HG03469 (cell line): ENCODE measurements at regions not wholly inside any gene's neighbourhood (a gene's known extent, or its start where the extent isn't known, plus 50 kb on each side); places are given as distances from the start of the nearest gene placed in this dataset.
"Not testable (repeated sequence)": the region's sequence is repeated elsewhere in the genome, so short reads cannot be mapped to it uniquely, and the experiment has no call there.

Experiments used
- ATAC-seq: cut with Tn5 transposase; IDR thresholded peaks from one replicate; pipeline ENCODE4 v1.9.1; 2021; ENCODE audit warnings: mild to moderate bottlenecking, moderate library complexity, moderate number of reproducible peaks; ENCODE audit not compliant: unreplicated experiment

DNA sequence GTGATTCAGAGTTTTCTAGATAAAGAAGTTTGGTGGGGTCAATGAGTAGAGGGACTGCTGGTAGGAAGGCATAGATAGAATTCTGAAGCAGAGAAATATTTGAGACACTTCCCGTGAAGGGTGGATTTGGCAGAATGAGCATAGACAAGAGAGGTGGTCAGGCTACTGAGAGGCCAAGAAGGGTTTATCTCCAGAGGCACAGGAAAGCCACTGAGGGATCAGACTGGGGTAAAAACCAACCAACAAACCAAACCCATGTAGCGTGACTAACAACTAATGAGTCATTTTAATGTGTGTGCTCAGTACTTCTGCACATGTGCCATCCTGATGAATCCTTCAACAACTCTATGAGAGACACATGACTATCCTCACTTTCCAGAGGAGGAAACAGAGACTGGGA is 60.0 kb upstream of the SERP2 start:
- no peak for ATAC-seq

DNA sequence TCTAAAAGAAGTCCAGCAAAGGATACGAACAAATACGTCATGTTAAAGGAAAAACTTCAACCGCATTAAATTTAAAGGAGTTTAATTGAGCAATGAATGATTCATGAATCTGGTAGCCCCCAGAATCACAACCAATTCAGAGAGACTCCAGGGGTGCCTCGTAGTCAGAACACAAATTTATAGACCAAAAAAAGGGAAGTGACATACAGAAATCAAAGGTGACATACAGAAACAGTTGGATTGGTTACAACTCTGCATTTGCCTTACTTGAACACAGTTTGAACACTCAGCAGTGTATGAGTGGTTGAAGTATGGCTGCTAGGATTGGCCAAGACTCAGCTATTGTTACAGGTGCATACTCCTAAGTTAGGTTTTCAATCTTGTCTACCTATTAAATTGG is 59.5 kb upstream of the SERP2 start:
- ATAC-seq, result not testable (repeated sequence)

DNA sequence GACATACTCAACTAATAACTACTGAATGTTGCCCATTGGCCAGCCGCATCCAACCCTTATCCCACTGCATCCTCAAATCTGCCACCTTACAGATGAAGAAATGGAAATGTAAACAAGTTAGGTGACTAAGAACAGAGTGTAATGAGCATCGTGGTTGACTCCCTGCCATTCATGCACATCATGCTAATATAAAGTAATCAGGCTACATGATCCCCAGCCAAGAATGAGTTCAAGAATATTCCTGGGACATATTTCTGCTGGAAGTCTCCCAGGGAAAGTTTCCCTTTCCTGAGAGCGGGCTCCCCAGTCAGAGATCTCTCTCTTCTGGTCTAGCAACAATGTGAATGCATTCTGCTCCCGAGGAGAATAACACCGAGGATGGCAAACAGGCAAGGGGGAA is 55.9 kb upstream of the SERP2 start:
- no peak for ATAC-seq

DNA sequence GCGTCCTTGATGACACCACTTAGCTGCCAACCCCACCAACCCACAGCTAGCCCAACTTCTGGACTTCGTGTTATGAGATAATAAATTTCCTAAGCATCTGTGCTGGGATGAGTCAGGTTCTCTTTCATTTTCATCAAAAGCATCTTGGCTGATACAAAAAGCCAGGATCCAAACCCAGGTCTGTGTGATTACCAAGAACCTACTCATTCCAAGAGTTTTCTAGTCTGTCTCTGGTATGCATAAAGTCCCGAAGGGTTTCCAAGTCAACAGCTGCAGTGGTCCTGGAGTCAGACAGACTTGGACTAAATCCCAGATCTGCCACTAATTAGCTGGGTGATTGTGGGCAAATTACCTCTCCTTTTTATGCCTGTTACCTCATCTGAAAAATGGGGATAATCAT is 55.5 kb upstream of the SERP2 start:
- no peak for ATAC-seq

DNA sequence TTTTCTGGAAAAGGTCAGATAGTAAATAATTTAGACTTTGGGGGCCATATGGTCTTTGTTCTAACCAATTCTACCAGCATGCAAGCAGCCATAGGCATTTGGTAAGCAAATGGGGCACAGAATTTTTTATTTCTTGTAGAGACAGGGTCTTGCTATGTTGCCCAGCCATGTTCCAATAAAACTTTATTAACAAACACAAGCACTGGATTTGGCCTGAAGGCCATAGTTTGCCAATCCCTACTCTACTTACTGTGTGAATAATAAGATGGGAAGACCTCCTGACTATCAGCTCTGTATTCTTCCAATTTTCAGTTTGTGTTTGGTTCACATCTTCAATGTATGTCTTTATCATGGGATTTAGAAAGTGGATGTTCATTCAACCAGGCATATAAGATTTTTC is 53.0 kb upstream of the SERP2 start:
- no peak for ATAC-seq

DNA sequence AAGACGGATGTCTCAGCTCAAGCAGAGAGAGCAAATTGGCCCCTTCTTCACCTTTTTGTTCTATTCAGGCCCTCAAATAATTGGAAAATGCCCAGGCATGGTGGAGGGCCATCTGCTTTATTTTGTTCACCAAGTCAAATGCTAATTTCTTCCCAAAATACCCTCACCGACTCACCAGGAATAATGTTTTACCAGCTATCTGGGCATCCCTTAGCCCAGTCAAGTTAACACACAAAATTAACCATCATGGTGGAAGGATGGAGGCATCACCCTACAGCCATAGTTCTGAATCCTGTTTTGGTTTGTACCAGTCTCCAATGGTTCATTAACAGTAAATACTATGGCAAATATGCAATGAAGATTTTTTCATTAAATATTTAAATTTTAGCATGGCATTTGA is 51.7 kb upstream of the SERP2 start:
- ATAC-seq, result no peak

DNA sequence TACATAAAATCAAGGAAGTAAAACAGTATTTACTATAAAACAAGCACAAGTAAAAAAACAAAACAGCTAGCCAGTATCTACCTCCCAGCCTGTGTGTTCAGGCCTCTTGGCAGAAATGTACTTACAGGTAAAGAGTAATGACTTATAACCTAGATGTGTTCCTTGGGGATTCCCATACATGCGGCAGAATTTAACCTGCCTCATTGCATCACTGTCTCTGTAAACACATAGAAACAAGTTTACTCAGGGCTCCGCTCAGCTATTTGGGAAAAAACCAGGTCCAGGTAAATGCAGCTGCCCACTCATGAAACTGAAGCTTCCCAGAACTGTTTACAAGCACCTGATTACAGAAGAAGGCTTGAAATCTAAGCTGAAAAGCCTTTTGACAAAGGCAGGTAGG is 50.7 kb upstream of the SERP2 start:
- ATAC-seq, result no peak

DNA sequence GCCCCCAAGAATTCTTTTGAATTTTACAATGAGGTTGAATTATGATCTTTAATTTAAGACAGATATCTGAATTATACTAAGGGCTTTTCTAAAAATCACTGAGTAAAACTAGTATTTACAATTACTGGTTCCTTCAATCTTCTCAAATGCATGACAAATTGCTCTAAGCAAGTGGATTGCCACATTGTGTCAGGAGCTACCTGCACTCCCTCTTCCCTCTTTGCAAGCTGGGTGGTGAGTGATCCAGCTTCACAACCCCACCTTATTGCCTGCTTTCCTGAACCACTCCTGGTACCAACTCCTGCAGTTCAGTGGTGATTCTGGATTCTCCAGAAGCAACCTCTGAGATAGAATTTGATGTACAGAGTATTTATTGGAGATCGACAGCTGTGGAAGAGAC is 49.9 kb upstream of the SERP2 start:
- ATAC-seq, result no peak
